ENCODE measurements at regions not wholly inside any gene's neighbourhood (a gene's known extent, or its start where the extent isn't known, plus 50 kb on each side); places are given as distances from the start of the nearest gene placed in this dataset.

GRCh38 chr1:172972258-172972657 is 78.5 kb downstream of the TNFSF18 start:
- CTCF ChIA-PET: no interaction called here
- Mint-ChIP-seq H3K27me3 (peaks cover 15% of the 10 kb centered on the region), H3K27ac (no peak overlapping the region), H3K4me3 (no peak overlapping the region), H3K36me3 (no peaks in the 10 kb centered on the region), H3K4me1 (peaks cover 5% of the 10 kb centered on the region), H3K9me3 (ENCODE audit: low read depth) (peaks cover 1% of the 10 kb centered on the region)
- DNase-seq: no peak
- ATAC-seq: no peak

GRCh38 chr1:172973424-172973823 is 77.3 kb downstream of the TNFSF18 start:
- no peaks in the 10 kb centered on the region for H3K9me3 Mint-ChIP-seq (ENCODE audit: low read depth)
- no peak for DNase-seq
- H3K27me3 Mint-ChIP-seq: peaks cover 15% of the 10 kb centered on the region
- H3K27ac Mint-ChIP-seq: no peak overlapping the region
- no peaks in the 10 kb centered on the region for H3K36me3 Mint-ChIP-seq
- H3K4me1 Mint-ChIP-seq: no peaks in the 10 kb centered on the region
- ATAC-seq: no peak
- H3K4me3 Mint-ChIP-seq: no peak overlapping the region
- CTCF ChIA-PET: no interaction called here

- no peaks in the 10 kb centered on the region for H3K9me3 Mint-ChIP-seq (ENCODE audit: low read depth)
- H3K36me3 Mint-ChIP-seq: no peaks in the 10 kb centered on the region
- CTCF ChIA-PET: no interaction called here
- no peak overlapping the region for H3K27ac Mint-ChIP-seq
- no peak for DNase-seq
- H3K4me3 Mint-ChIP-seq: no peak overlapping the region
- H3K27me3 Mint-ChIP-seq: peaks cover 4% of the 10 kb centered on the region
- no peak for ATAC-seq
- H3K4me1 Mint-ChIP-seq: no peaks in the 10 kb centered on the region
Observed at GRCh38 chr1:172976222-172977041, 74.3 kb downstream of the TNFSF18 start.

GRCh38 chr1:172977296-172978017 is 73.3 kb downstream of the TNFSF18 start:
- DNase-seq (no peak), ATAC-seq (no peak)
- Mint-ChIP-seq H3K27ac (no peak overlapping the region), H3K36me3 (no peaks in the 10 kb centered on the region), H3K4me3 (no peak overlapping the region), H3K4me1 (no peaks in the 10 kb centered on the region), H3K9me3 (ENCODE audit: low read depth) (no peaks in the 10 kb centered on the region), H3K27me3 (peaks cover 4% of the 10 kb centered on the region)
- CTCF ChIA-PET: no interaction called here

DNA sequence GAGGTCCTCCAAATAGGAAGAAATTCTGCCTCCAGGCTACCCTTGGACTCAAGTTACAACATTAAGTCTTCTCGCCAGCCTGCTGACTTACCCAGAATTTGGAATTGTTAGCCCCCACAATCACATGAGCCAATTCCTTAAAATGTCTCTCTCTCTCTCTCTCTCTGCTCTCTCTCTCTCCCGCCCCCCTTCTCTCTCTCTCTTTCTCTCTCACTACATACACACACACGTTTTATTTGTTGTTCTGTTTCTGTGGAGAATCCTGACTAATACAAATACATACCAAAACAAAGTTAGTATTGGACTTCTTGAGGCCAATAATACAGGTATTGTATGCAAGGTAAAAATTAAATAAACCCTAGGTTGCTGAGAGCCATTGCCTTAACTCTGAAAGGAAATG is 72.1 kb downstream of the TNFSF18 start:
- Mint-ChIP-seq H3K4me3 (no peak overlapping the region), H3K27ac (no peak overlapping the region), H3K36me3 (no peaks in the 10 kb centered on the region), H3K4me1 (no peaks in the 10 kb centered on the region), H3K9me3 (ENCODE audit: low read depth) (no peaks in the 10 kb centered on the region), H3K27me3 (no peaks in the 10 kb centered on the region)
- CTCF ChIA-PET: no interaction called here
- DNase-seq (no peak), ATAC-seq (no peak)

DNA sequence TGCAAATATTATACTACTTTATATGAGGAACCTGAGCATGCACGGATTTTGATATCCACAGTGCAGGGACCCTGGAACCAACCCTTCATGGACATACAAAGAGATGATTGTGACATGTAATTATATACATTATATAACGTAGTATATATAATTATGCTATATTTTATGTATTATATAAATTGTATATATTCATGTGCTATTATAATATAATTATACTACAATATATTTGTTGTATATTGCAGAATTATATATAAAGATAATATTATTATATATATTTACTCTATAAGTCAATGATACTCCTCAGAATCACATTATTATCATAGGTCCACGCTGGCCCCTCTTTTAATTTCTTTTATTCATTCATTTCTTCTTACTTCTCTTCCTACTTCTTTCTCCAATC is 70.9 kb downstream of the TNFSF18 start:
- ATAC-seq (no peak), DNase-seq (no peak)
- CTCF ChIA-PET: no interaction called here
- Mint-ChIP-seq H3K36me3 (no peaks in the 10 kb centered on the region), H3K9me3 (ENCODE audit: low read depth) (no peaks in the 10 kb centered on the region), H3K4me3 (no peak overlapping the region), H3K4me1 (no peaks in the 10 kb centered on the region), H3K27me3 (no peaks in the 10 kb centered on the region), H3K27ac (no peak overlapping the region)

- Mint-ChIP-seq H3K9me3 (ENCODE audit: low read depth) (no peaks in the 10 kb centered on the region), H3K27ac (no peak overlapping the region), H3K4me3 (no peak overlapping the region), H3K27me3 (no peaks in the 10 kb centered on the region), H3K4me1 (no peaks in the 10 kb centered on the region), H3K36me3 (no peaks in the 10 kb centered on the region)
- CTCF ChIA-PET: no interaction called here
- DNase-seq (no peak), ATAC-seq (no peak)
Observed at GRCh38 chr1:172980456-172980855, 70.3 kb downstream of the TNFSF18 start.

GRCh38 chr1:172980971-172981370 is 69.8 kb downstream of the TNFSF18 start:
- no peak for DNase-seq
- Mint-ChIP-seq H3K4me3 (no peak overlapping the region), H3K36me3 (no peaks in the 10 kb centered on the region), H3K9me3 (ENCODE audit: low read depth) (no peaks in the 10 kb centered on the region), H3K27ac (no peak overlapping the region), H3K4me1 (no peaks in the 10 kb centered on the region), H3K27me3 (no peaks in the 10 kb centered on the region)
- CTCF ChIA-PET: no interaction called here
- no peak for ATAC-seq
